Endothelial cell of umbilical vein (primary cell): ENCODE measurements at regions not wholly inside any gene's neighbourhood (a gene's known extent, or its start where the extent isn't known, plus 50 kb on each side); places are given as distances from the start of the nearest gene placed in this dataset.

ENCODE experiments used
- CTCF ChIP-seq, 2 donors: IDR thresholded peaks; 1 replicate in 1 of 2; 2 replicates in 1 of 2; pipeline ENCODE4 v1.5.1; 2011; ENCODE audit warnings: low read length in 2 of 2, mild to moderate bottlenecking in 2 of 2, moderate library complexity in 2 of 2, control low read depth in 1 of 2, inconsistent platforms in 1 of 2, low read depth in 1 of 2; ENCODE audit not compliant: insufficient read depth in 1 of 2; ENCODE audit errors: extremely low read depth in 1 of 2
- EZH2 ChIP-seq: IDR thresholded peaks from 2 replicates; pipeline ENCODE4 v1.6.1; 2012; ENCODE audit warnings: borderline replicate concordance, low read depth, mild to moderate bottlenecking, moderate library complexity, low read length, inconsistent platforms; ENCODE audit not compliant: severe bottlenecking
- JUN ChIP-seq: IDR thresholded peaks from 2 replicates; pipeline ENCODE4 v1.6.1; 2011; ENCODE audit warnings: borderline replicate concordance, low read depth; ENCODE audit not compliant: insufficient read length, insufficient read depth
- MYC ChIP-seq: IDR thresholded peaks from one replicate; pipeline ENCODE4 v1.6.1; 2011; ENCODE audit warnings: mild to moderate bottlenecking, low read depth, low read length
- POLR2A ChIP-seq: IDR thresholded peaks from 2 replicates; pipeline ENCODE4 v1.6.1; 2012; ENCODE audit warnings: low read depth, mild to moderate bottlenecking, control low read depth, low read length
- POLR2AphosphoS5 ChIP-seq: IDR thresholded peaks from 2 replicates; pipeline ENCODE4 v1.6.1; 2012; ENCODE audit warnings: low read depth, mild to moderate bottlenecking, control low read depth, low read length, moderate library complexity; ENCODE audit not compliant: insufficient read depth
- TF ChIP-seq, protein P1 (sequence below): IDR thresholded peaks from 2 replicates; pipeline ENCODE4 v1.6.1; 2011; ENCODE audit not compliant: insufficient read depth, insufficient read length

DNA sequence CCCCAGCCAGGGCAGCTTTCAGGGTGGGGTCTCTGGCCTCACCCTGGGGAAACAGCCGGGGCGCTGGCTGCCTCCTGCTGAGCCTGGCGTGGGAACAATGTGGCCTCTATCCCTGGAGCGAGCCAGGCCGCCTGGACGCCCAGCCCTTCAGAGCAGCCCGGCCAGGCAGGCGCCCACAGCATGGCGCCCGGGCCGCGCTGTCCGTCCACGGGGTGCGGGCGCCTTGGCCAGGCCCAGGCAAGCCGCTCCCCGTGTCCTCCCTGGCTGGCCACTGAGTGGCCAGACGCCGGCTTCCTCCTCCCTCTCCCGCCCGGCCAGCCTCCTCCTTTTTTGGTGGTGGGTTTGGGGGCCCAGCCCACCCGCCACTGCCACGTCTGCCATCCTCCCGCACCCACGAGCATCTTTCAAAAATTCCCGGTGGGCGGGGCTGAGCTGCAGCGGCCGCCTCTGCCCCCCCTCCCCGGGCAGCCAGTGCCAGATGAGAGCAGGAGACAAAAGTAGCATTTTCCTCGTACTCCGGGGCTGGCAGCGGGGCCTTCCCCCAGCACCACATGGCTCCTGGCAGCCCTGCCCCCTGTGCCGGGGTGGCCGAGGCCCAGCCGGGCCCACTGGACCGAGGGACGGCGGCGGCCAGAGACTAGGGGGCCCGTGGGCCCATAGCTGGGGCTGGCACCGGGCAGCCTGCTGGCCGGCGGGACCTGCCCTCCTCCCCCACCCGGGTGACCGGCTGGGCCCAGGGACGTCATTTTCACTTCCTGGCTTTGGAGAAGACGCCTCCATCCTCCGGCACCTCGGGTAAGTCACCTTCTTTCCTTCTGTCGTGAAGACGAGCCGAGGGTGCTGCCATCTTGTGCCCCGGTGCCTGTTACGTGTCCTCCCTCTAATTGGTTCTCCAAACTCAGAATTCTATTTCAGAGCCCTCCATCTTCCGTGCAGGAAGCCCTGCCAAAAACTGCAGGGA is 70.2 kb upstream of the PPARA start:
- TF ChIP-seq POLR2AphosphoS5 (no peak), POLR2A (peak; percentile 13), MYC (no peak), CTCF (IDR thresholded peaks at IDR 0.05; ENCODE audit: extremely low read depth in 1 of 2, insufficient read depth in 1 of 2, low read depth in 1 of 2, low read length in 2 of 2) (no peak), EZH2 (no peak), JUN (no peak)
- TF ChIP-seq, protein P1, sequence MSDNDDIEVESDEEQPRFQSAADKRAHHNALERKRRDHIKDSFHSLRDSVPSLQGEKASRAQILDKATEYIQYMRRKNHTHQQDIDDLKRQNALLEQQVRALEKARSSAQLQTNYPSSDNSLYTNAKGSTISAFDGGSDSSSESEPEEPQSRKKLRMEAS, result no peak
